SK-N-SH treated with all-trans-retinoic acid at 6 μM for 48 hours (cell line): ENCODE measurements at regions not wholly inside any gene's neighbourhood (a gene's known extent, or its start where the extent isn't known, plus 50 kb on each side); places are given as distances from the start of the nearest gene placed in this dataset.

ENCODE experiments used
- ARNTL ChIP-seq: fragments of 450-650 bp; formaldehyde crosslinking; IDR thresholded peaks from 2 replicates; pipeline ENCODE4 v1.5.0; 2020; ENCODE audit warnings: low read depth, mild to moderate bottlenecking, moderate library complexity, borderline replicate concordance
- SNAI2 ChIP-seq: fragments of 250-450 bp; sonication (Bioruptor Pico); IDR thresholded peaks from 2 replicates; pipeline ENCODE4 v1.5.0; 2020; ENCODE audit warnings: mild to moderate bottlenecking, moderate library complexity
- TOX ChIP-seq: fragments of 250-450 bp; sonication (Bioruptor Pico); IDR thresholded peaks from 2 replicates; pipeline ENCODE4 v1.8.0; 2021; ENCODE audit warnings: mild to moderate bottlenecking, moderate library complexity, borderline replicate concordance
- TSHZ2 ChIP-seq: fragments of 250-450 bp; sonication (Bioruptor Pico); IDR thresholded peaks from 2 replicates; pipeline ENCODE4 v1.5.0; 2020; ENCODE audit warnings: mild to moderate bottlenecking, moderate library complexity
- ZC3H10 ChIP-seq: fragments of 250-450 bp; sonication (Bioruptor Pico); IDR thresholded peaks from 2 replicates; pipeline ENCODE4 v1.5.1; 2021; ENCODE audit warnings: mild to moderate bottlenecking, moderate library complexity
- ZFP3 ChIP-seq: fragments of 250-450 bp; sonication (Bioruptor Pico); IDR thresholded peaks from 2 replicates; pipeline ENCODE4 v1.5.0; 2020; ENCODE audit warnings: mild to moderate bottlenecking, moderate library complexity
- ZNF565 ChIP-seq: fragments of 450-650 bp; formaldehyde crosslinking; conservative IDR thresholded peaks from 2 replicates; pipeline ENCODE4 v1.5.0; 2020; ENCODE audit warnings: low read depth, mild to moderate bottlenecking, moderate library complexity

- TF ChIP-seq SNAI2 (CRISPR knock-in tag) (no peak), ARNTL (CRISPR knock-in tag) (no peak), TOX (CRISPR knock-in tag) (no peak), TSHZ2 (CRISPR knock-in tag) (no peak), ZC3H10 (CRISPR knock-in tag) (no peak), ZNF565 (CRISPR knock-in tag) (no peak), ZFP3 (CRISPR knock-in tag) (no peak)
Measured at GRCh38 chr7:16071246-16071857, 350.0 kb downstream of the CRPPA start.
